ENCODE measurements at regions not wholly inside any gene's neighbourhood (a gene's known extent, or its start where the extent isn't known, plus 50 kb on each side); places are given as distances from the start of the nearest gene placed in this dataset.

GRCh38 chr12:116461060-116461459, 98.1 kb upstream of the MAP1LC3B2 start:
- no peak for DNase-seq

- no peak for DNase-seq
Measured at GRCh38 chr12:116463366-116463765, 95.8 kb upstream of the MAP1LC3B2 start.

DNA sequence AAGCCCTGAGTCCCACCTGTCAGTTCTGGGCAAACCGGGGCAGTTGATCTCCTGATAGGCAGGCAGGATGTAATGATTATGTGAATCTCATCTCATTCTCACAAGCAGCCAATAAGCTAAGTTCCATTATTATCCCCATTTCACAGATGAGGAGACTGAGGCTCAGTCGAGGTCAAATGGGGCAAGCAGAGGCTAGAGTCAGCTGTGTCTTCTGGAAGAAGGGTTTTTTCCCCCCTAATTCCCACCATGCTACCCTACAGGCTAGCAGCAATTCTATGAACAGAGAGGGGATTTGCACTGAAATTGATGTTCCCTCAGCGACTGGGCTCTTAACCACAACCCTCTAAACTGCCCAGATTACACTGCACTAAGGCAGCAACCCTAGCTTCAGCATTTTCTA, 93.8 kb upstream of the MAP1LC3B2 start:
- DNase-seq = no peak

GRCh38 chr12:116465856-116466255, 93.3 kb upstream of the MAP1LC3B2 start:
- no peak for DNase-seq

- no peak for DNase-seq
Measured at GRCh38 chr12:116466536-116466935, 92.6 kb upstream of the MAP1LC3B2 start.

DNA sequence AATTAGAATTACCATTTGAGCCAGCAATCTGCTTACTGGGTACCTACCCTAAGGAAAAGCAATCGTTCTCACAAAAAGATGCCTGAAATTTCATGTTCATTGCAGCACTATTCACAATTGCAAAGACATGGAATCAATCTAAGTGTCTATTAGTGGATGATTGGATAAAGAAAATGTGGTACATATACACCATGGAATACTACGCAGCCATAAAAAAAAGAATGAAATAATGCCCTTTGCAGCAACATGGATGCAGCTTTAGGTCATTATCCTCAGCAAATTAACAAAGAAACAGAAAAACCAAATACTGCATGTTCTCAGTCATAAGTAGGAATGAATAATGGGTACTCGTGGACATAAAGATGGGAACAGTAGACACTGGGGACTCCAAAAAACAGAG, 89.8 kb upstream of the MAP1LC3B2 start:
- DNase-seq = no peak

GRCh38 chr12:116471544-116471943, 87.6 kb upstream of the MAP1LC3B2 start:
- DNase-seq = no peak

DNA sequence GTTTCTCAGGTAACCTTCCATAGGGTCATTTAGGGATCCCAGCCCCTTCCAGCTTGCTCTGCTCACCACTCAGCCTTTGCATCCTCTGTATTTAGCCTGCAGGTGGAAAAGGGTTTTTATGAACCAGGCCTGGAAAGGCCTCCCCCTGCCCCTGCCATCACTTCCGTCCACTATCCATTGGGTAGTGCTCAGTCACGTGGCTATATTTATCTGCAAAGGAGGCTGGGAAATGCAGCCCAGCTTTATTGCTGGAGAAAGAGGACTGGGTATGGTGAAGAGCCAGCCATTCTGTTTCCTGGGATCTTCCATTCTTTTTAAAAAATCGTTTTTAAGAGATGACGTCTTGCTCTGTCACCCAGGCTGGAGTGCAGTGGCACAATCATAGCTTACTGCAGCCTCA, 87.0 kb upstream of the MAP1LC3B2 start:
- DNase-seq = no peak

- DNase-seq = no peak
Measured at GRCh38 chr12:116473416-116473815, 85.8 kb upstream of the MAP1LC3B2 start.

DNA sequence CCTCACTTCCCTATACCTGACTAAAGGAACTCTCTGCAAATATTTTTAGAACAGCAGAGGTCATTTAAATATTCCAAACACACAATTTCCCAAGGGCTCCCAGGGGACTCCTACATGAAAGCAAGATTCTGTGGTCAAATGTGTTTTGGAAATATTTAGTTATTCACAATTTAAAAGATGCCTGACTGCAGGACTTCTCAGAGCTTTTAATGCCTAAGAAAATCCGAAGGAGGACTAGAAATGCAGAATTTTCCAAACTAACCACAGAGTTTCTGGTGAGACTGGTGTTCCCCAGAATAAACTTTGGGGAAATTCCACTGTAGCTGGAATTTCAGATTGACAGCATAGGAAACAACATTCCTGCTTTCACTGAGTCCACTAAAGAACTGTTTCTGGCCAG, 84.8 kb upstream of the MAP1LC3B2 start:
- DNase-seq = no peak

DNA sequence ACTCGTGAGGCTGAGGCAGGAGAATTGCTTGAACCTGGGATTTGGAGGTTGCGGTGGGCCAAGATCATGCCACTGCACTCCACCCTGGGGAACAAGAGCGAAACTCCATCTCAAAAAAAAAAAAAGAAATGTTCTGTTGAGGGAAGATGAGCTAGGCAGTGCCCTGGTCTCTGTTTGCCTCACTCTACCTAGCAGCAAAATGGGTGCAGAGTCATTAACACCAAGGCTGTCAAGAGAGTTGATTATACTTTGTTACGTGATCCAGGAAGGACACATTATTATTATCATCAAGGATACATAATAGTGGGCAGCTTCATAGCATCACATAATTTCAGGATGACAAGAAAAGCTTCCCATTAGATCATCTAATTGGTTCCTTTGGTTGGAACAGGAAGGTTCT, 84.3 kb upstream of the MAP1LC3B2 start:
- DNase-seq = no peak

DNA sequence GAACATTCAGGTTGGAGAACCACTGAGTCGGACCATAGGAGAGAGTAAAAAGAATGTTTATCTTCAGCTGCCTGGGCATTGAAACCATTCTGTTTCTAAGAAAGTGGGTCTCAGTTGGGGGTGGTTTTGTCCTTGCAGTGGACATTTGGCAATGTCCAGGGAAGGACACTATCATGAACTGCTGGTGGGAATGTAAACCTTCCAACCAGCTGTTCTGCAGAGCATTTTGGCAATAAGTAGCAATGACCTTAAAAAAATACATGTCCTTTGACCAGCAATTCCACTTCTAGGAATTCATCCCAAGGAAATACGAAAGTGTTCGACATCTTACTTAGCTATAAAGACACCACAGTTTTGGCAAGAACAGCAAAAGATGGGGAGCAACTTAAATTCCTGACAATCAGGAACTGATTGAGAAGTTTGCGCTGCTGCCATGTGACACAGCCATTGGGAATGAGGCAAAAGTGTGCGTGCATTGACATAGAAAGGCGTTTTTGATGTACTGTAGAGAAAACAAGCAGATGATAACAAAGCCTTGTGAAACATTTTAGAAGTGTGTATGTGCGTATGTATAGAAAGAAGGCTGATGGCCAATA, 82.9 kb upstream of the MAP1LC3B2 start:
- no peak for DNase-seq

DNA sequence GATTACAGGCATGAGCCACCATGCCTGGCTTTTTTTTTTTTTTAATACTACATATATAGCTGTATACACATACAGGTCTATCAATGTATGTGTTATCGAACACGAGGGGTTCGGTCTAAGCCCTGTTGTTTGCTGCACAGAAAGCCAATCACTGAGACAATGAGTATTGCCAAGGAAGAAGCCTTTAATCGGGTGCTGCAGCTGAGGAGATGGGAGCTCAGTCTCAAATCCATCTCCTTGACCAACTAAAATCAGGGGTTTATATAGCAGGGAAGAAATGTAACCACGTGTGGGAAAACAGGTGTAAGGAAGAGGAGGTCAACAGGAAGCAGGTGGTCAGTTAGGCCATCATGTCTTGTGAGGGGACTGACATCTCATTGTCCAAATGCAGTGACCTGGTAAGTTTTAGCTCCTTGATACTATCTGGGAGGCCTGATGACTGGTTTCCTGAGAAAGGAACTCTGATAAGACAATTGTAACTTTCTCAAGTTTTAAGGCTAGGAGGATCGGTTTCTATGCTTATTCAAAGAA, 80.9 kb upstream of the MAP1LC3B2 start:
- DNase-seq = no peak

DNA sequence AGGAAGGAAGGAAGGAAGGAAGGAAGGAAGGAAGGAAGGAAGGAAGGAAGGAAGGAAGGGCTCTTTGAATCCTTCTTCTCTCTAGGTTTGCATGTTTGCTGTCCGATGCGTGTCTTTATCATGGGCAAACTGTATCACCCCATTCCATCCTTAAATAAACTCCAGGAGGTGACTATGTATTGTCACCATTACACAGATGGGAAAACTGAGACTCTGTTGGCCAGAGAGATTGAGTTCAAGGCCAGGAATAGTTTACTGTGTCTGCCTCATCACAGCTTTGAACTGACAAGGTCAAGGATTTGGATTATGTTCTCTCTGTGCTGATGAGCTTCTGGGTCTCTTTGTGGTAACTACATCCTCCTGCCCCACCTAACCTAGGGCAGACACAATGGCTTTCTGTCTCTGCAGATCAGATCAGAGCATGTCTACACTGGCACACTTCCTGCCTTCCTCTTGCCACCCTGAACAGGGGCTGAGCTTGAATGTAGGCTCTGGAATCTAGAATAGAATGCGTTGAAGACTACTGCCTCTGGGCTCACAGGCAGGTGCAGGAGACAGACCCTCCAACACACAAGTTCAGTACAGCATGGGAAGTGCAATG, 78.9 kb upstream of the MAP1LC3B2 start:
- no peak for DNase-seq

GRCh38 chr12:116481726-116482125, 77.5 kb upstream of the MAP1LC3B2 start:
- DNase-seq = no peak

DNA sequence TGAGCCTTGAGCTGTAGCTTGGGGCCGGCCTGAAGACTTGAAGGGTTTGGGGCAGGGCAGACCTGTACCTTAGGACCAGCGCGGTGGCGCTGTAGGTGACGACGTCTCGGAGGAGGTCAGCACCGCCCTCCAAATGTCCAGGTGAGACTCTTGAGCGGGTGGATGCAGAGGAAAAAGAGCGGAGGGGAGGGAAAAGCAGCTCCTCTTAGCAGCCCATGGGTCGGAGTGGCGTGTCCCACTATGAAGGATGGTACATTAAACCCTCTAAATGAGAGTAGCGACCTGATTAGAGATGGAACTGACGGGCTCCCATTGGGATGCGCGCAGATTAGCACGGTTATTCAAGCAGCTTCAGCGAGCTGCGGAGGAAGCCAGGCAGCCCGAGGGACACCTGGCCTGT, 77.0 kb upstream of the MAP1LC3B2 start:
- no peak for DNase-seq

- DNase-seq = no peak
Measured at GRCh38 chr12:116482859-116483258, 76.3 kb upstream of the MAP1LC3B2 start.

DNA sequence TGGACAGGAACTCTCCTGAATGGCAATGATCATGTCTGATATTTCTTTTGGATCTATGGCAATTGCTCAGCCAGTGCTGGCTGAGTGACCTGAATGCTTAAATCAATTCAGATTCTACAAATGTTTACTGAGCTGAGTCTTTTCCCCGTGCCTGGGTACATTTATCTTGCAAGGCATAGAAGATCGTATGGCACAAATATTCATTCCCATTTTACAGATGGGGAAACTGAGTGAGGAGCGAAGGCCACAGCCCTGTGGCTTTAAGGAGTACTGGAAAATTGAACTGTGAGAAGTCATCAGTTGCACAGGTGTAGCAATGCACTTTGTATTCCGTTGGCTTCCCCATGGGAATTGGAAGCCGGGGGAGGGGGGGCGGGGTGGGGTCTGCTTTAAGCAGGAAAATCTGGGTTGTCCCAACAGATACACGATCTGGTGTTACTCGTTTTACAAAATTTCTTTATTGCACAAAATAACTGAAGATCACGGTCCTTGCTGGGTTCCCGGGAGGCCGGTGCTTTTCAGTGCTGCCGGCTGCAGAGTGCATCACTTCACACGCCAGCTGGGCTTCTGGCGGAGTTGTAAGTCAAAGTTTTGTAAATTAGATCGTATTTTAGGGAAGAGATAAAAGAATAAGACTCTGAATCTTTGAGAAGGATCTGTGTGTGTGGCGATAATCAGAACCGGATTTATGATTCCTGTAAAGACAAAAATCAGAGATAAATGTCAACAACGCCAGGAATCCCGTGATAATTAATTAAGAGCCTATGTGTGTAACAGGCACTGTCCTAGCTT, 75.0 kb upstream of the MAP1LC3B2 start:
- no peak for DNase-seq

GRCh38 chr12:116484807-116485206, 74.4 kb upstream of the MAP1LC3B2 start:
- DNase-seq = no peak

DNA sequence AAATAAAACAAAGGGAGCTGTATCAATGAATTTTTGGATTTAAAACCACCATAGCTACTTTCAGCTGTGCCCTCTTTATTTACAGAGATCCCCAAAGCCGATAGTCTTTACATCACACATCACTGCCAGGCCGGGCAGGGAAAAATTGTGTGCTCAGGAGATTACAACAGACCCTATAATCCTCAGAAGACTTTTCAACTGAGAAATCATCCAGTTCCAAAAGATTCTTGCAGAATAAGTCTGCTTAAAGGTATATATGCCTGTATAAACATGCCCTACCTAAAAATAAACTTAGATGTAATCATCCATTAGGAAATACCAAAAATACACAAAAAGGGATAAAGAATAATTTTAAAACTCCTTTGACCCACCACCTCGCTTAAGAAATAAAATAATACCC, 70.1 kb upstream of the MAP1LC3B2 start:
- no peak for DNase-seq

DNA sequence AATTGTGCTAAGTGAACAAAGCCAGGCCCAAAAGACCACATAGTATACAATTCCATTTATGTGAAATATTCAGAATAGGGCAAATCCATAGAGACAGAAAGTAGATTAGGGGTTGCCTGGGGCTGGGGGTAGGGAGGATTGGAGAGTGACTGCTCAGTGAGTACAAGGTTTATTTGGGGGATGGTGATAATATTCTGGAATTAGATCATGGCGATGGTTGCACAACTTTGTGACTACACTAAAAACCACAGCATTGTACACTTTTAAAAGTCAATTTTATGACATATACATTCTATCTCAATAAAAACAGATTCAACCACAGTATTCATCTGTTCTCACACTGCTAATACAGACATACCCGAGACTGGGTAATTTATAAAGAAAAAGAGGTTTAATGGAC, 68.7 kb upstream of the MAP1LC3B2 start:
- DNase-seq = no peak

GRCh38 chr12:116492703-116493324, 66.4 kb upstream of the MAP1LC3B2 start:
- DNase-seq = no peak

DNA sequence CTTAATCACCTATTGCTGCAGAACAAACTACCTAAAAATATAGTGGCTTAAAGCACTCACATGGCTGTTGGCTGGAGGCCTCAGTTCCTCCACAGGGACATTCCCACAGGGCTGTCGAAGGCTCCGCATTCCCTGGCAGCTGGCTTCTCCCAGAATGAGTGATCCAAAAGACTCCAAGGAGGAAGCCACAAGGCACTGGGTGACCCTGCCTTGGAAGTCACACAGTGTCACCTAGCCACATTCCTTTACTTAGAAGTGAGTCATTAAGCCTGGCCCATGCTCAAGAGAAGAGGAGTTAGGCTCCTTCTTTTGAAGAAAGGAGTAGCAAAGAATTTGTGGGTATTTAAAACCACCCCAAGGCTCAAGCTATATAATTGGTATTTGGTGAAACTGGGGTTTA, 63.9 kb upstream of the MAP1LC3B2 start:
- DNase-seq = no peak
